Activated CD8-positive, alpha-beta T cell treated with anti-CD3 and anti-CD28 coated beads for 36 hours (primary cell): ENCODE measurements at regions not wholly inside any gene's neighbourhood (a gene's known extent, or its start where the extent isn't known, plus 50 kb on each side); places are given as distances from the start of the nearest gene placed in this dataset.

ENCODE experiments used
- ATAC-seq: fragments of 200-7000 bp; cut with Tn5 transposase; one replicate; pipeline ENCODE4 v1.10.0; 2021; ENCODE audit warnings: mild to moderate bottlenecking, moderate library complexity
- CTCF ChIA-PET: fragments of 350-600 bp; sonication (Branson Sonifier 250); formaldehyde crosslinking; loops from one replicate; lab custom pipeline; 2021; ENCODE audit warnings: antibody characterized with exemption; lab: Charles Lee
- POLR2A ChIA-PET: fragments of 350-600 bp; sonication (Branson Sonifier 250); formaldehyde crosslinking; loops from one replicate; lab custom pipeline; 2021; ENCODE audit warnings: antibody characterized with exemption; lab: Charles Lee
- DNase-seq: peaks from one replicate; pipeline ENCODE4 v3.0.0-alpha.2; 2020
- H3K27ac Mint-ChIP-seq: one replicate; pipeline ENCODE4 v1.8.0; 2021; ENCODE audit warnings: mild to moderate bottlenecking, mixed read lengths
- H3K27me3 Mint-ChIP-seq: one replicate; pipeline ENCODE4 v1.8.0; 2021; ENCODE audit warnings: mixed read lengths
- H3K36me3 Mint-ChIP-seq: one replicate; pipeline ENCODE4 v1.8.0; 2021; ENCODE audit warnings: low read depth, mixed read lengths
- H3K4me1 Mint-ChIP-seq: one replicate; pipeline ENCODE4 v1.8.0; 2021; ENCODE audit warnings: low read depth, mixed read lengths
- H3K4me3 Mint-ChIP-seq: one replicate; pipeline ENCODE4 v1.8.0; 2021; ENCODE audit warnings: mild to moderate bottlenecking, moderate library complexity, mixed read lengths
- H3K9me3 Mint-ChIP-seq: one replicate; pipeline ENCODE4 v1.8.0; 2021; ENCODE audit warnings: mixed read lengths
- intact Hi-C: fragments of 100-400 bp; cut with micrococcal nuclease; formaldehyde crosslinking; loops from one replicate; pipeline ENCODE4 v1.10.0; 2022
- TF ChIP-seq, protein P1 (sequence below): fragments of 200-600 bp; IDR thresholded peaks from one replicate; pipeline ENCODE4 v1.8.0; 2022; ENCODE audit warnings: antibody characterized with exemption, mild to moderate bottlenecking

DNA sequence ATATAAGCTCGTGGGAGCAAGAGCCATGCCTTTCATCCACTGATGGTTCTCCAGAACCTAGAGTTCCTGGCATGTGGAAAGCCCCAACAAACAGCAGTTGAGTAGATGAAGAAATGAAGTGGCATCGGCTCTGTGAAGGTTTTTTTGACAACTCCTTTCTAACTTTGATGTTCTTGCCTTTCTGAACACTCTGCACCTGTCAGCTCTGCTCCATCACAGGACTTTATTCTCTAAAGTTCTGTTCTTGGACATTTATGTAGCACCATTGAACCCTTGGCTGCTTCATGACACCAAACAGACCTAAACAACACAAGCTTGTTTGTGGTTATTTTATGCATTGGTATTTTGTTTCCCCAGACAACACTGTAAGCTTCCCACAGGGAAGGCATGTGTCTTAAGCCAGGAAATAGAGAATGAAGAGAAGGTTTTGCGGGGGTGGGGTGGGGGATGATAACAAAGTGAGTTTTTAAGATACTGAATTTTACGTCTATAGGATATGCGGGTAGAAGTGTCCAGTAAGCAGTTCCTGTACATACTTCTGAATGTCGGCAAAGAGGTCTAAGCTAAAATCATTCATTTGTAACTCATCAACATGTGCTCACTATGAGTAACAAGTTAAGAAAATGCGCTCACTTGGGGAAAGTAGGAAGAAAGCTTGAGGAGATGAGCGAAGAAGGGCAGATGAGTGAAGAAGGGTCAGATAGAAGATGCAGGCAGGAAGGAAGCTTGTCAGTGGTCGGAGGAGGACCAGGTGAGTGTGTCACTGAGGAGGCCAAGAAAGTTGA lies 146.0 kb upstream of the PLEKHG7 start:
- intact Hi-C loops, result loop anchor here (5.0 kb wide), 1 partner anchor 155 kb away; no protein-coding TSS in a partner anchor
- no peak for ATAC-seq
- Mint-ChIP-seq H3K4me1 (peaks cover 52% of the 10 kb centered on the region), H3K27me3 (no peaks in the 10 kb centered on the region), H3K4me3 (peak overlapping the region; percentile 15), H3K9me3 (peaks cover 6% of the 10 kb centered on the region), H3K27ac (peak overlapping the region; percentile 83), H3K36me3 (peaks cover 18% of the 10 kb centered on the region)
- ChIA-PET CTCF (interaction anchor here (0.7 to 1.9 kb wide), 5 partner anchors 10 to 126 kb away, joined by 3 to 10 read pairs (median 5); no protein-coding TSS in a partner anchor), POLR2A (interaction anchor here (0.6 to 1.7 kb wide), 3 partner anchors 10 to 152 kb away, joined by 3 to 5 read pairs (median 5); no protein-coding TSS in a partner anchor)
- TF ChIP-seq, protein P1, sequence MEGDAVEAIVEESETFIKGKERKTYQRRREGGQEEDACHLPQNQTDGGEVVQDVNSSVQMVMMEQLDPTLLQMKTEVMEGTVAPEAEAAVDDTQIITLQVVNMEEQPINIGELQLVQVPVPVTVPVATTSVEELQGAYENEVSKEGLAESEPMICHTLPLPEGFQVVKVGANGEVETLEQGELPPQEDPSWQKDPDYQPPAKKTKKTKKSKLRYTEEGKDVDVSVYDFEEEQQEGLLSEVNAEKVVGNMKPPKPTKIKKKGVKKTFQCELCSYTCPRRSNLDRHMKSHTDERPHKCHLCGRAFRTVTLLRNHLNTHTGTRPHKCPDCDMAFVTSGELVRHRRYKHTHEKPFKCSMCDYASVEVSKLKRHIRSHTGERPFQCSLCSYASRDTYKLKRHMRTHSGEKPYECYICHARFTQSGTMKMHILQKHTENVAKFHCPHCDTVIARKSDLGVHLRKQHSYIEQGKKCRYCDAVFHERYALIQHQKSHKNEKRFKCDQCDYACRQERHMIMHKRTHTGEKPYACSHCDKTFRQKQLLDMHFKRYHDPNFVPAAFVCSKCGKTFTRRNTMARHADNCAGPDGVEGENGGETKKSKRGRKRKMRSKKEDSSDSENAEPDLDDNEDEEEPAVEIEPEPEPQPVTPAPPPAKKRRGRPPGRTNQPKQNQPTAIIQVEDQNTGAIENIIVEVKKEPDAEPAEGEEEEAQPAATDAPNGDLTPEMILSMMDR, result no peak
- DNase-seq, result no peak

DNA sequence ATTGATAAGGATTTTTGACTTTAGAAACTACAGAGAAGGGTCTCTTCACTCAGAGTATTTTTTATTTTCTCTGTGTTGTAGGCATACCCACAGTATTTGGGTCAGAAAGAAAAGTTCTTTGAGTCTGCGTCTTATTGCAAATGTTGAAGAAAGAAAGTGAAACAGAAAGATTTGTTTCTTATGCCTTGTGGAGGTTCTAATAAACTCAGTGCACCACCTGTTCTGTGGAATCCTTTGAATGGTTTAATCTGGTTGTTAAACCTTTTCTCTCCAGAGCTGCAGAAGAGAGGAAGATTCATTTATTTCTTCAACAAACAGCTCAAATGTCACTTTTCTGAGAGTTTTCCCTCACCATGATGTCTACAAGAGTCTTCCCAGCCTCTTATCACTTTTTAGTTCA lies 146.6 kb upstream of the PLEKHG7 start:
- Mint-ChIP-seq H3K27ac (peak overlapping the region; percentile 83), H3K4me1 (peaks cover 46% of the 10 kb centered on the region), H3K27me3 (no peaks in the 10 kb centered on the region), H3K36me3 (peaks cover 15% of the 10 kb centered on the region), H3K4me3 (peak overlapping the region; percentile 15), H3K9me3 (peaks cover 6% of the 10 kb centered on the region)
- intact Hi-C loops, result loop anchor here (5.0 kb wide), 1 partner anchor 154 kb away; no protein-coding TSS in a partner anchor
- DNase-seq (no peak), ATAC-seq (no peak)
- TF ChIP-seq, protein P1, result no peak
- ChIA-PET POLR2A (interaction anchor here (0.6 kb wide), 1 partner anchor 9 kb away, joined by 3 read pairs; no protein-coding TSS in a partner anchor), CTCF (interaction anchor here (0.7 to 1.9 kb wide), 3 partner anchors 13 to 125 kb away, joined by 3 to 10 read pairs (median 7); no protein-coding TSS in a partner anchor)

DNA sequence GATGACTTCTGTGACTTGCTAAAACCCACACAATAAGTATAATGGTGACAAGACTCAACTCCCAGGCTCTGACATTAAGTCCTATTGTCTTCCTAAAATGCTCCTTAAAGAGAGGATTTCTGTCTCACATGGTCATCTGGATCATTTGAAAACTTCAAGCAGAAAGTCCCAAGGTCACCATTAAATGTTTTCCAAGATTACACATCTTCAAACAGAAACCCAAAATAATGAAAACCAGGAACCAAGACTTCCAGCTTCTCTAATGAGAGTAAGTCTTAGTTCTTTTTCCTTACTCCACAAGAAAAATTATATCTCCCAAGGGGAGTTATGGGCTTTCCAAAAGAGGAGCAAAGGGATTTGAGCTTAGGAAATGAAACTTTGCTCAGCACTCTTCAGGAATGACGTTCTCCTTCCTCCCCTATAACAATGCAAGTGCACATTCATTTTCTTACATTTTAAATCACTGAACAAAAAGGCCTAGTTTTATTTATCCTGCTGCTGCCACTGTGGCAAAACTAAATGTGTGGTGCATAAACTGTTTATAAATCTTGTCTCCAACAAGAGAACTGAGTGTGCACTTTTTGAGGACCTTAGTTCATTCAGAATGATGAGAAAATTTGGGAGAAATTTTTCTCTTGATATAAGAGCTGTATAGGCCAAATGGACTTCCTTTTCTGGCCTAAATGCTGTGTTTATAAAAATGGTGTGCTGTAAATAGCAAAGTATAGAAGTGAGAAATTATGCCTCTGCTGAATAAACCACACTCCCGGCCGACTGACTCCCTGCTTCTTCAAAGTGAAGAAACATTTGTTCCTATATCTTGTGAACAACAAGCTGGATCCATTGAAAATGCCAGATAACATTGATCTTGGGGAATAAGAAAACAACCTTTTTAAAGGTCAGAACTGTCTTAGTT lies 148.4 kb upstream of the PLEKHG7 start:
- no peak for DNase-seq
- peak overlapping the region; percentile 65 for H3K27ac Mint-ChIP-seq
- H3K4me3 Mint-ChIP-seq, result no peak overlapping the region
- intact Hi-C loops, result loop anchor here (5.0 kb wide), 2 partner anchors 52 to 152 kb away; no protein-coding TSS in a partner anchor
- POLR2A ChIA-PET, result interaction anchor here (1.3 kb wide), 1 partner anchor 41 kb away, joined by 3 read pairs; no protein-coding TSS in a partner anchor
- no peaks in the 10 kb centered on the region for H3K27me3 Mint-ChIP-seq
- peaks cover 44% of the 10 kb centered on the region for H3K4me1 Mint-ChIP-seq
- H3K36me3 Mint-ChIP-seq, result peaks cover 12% of the 10 kb centered on the region
- no peak for ATAC-seq
- H3K9me3 Mint-ChIP-seq, result peaks cover 4% of the 10 kb centered on the region
- CTCF ChIA-PET, result interaction anchor here (1.0 to 1.2 kb wide), 3 partner anchors 42 to 146 kb away, joined by 3 to 4 read pairs (median 3); no protein-coding TSS in a partner anchor
- TF ChIP-seq, protein P1, result no peak

DNA sequence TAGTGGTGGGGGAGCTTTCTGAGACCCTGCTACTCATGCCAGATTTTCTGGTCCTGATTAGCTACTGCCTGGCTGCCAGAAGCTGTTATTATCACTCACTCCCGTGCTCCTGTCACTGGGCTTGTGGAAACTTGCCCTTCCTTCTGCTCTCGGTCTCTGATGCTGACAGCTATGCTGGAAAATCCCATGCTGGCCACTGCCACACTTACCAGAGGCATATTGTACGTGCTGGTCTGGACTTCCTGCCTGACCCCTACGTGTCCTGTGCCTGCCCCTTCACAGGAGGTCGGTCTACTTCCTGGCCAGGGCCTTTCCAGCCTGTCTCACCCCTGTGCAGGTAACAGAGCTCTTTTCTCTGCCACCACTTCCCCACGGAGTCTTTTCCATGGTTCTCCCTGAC lies 149.4 kb upstream of the PLEKHG7 start:
- CTCF ChIA-PET, result interaction anchor here (1.0 kb wide), 2 partner anchors 41 to 145 kb away, joined by 3 read pairs; no protein-coding TSS in a partner anchor

More for the DNA sequence above, 149.4 kb upstream of the PLEKHG7 start:
- TF ChIP-seq, protein P1, result no peak
- Mint-ChIP-seq H3K4me3 (no peak overlapping the region), H3K27me3 (no peaks in the 10 kb centered on the region), H3K27ac (no peak overlapping the region), H3K4me1 (peaks cover 37% of the 10 kb centered on the region), H3K36me3 (peaks cover 17% of the 10 kb centered on the region), H3K9me3 (peaks cover 7% of the 10 kb centered on the region)
- DNase-seq, result no peak
- POLR2A ChIA-PET, result no interaction called here
- ATAC-seq, result no peak
- intact Hi-C loops, result loop anchor here (5.0 kb wide), 1 partner anchor 51 kb away; no protein-coding TSS in a partner anchor
